GM19328 (cell line): ENCODE measurements at regions not wholly inside any gene's neighbourhood (a gene's known extent, or its start where the extent isn't known, plus 50 kb on each side); places are given as distances from the start of the nearest gene placed in this dataset.

Experiments used
- ATAC-seq: cut with Tn5 transposase; IDR thresholded peaks from one replicate; pipeline ENCODE4 v1.9.1; 2021; ENCODE audit warnings: mild to moderate bottlenecking, moderate library complexity; ENCODE audit not compliant: unreplicated experiment

DNA sequence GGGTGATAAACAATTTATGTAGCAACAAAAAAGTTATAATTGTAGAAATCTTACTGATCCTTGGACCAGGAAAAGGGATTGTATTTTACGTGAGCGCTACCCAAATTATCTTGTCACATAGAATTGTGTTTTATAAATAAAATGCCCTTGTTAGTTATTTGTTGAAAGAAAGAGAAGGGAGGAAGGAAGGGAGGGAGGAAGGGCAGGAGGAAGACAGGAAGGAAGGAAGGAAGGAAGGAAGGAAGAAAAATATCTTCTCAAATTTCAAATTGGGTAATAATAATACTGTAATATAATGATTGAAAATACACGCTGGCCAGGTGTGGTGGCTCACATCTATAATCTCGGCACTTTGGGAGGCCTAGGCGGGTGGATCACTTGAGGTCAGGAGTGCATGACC lies 206.2 kb upstream of the TLL1 start:
- no peak for ATAC-seq

DNA sequence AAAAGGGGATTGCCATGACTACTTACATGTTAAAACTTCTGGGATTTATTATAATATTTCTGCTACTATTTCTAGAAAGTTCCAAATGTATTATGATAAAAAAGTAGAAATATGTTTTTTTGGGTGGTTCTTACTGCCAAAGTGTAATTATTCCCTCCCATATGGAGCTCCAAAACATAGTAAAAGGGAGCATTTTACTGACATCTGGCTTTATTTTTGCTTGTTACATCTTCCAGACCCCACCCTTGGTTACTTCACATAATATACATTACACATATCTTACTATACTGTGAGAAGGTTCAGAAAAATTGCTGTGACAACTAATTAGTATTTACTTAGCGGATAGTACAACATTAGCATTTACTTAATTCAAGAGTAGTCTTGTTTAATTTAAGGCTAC lies 205.1 kb upstream of the TLL1 start:
- ATAC-seq, result no peak

DNA sequence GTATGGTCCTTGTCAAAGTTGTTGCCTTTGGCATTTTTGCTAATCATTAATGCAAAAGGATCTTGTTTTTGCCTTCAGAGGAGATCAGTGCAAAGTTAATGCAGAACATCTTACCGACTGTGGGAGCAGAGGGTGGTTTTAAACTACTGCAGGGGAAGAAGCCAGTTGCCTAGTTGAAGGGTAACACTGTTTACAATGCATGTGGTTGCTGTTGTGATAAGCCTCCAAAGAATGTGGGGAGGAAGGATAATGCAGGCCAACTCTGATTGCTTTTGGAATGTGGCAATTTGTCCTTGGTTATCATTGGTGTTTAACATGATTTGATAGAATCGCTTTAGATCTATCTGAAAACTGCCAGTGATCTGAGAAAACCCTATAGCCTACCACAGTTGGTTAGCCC lies 204.3 kb upstream of the TLL1 start:
- no peak for ATAC-seq

DNA sequence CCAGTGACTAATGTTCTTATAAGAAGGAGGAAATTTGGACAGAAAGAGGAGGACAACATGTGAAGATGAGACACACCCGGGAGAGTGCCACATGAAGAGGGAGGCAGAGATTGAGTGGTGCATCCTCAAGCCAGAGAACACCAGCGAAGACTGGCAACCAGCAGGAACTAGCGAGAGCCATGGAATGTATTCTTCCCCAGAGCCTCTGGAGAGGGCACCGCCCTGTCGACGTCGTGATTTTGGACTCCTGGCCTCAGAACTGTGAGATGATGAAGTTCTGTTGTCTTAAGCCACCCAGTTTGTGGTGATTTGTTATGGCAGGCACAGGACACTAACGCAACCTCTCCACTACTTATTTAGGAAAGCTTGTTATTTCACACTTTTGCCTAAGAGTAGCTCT lies 196.0 kb upstream of the TLL1 start:
- ATAC-seq, result no peak

DNA sequence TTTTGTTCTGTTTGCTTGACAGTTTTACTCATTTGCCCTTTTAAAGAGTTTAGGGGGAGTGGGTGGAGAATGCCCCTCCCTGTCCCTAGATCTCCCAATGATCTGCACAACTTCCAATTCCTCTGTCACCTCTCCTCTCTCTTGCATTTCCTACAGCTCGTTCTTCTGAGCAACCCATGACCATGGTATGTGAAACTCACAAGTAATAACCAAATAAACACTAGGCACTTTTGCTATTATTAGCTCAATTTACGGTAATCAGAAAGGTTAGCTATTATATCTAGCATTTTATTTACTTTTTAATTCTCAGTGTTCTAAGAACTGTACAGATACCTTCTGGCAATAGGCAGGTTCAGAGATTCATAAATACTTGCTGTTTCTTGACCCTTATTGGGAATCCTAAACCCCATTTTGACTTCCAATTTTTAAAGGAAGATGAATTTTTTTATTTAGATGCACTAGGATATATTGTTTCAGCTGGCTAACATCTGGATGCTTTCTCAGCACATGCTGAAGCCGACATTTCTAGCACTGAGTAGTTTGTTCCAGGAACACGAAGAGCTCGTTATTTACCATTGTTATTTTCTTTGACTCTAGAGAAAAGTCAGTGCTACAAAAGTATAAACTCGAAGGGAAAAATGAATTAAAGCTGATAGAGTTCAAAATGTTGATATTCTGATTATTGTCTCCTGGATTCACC lies 194.7 kb upstream of the TLL1 start:
- ATAC-seq, result no peak

DNA sequence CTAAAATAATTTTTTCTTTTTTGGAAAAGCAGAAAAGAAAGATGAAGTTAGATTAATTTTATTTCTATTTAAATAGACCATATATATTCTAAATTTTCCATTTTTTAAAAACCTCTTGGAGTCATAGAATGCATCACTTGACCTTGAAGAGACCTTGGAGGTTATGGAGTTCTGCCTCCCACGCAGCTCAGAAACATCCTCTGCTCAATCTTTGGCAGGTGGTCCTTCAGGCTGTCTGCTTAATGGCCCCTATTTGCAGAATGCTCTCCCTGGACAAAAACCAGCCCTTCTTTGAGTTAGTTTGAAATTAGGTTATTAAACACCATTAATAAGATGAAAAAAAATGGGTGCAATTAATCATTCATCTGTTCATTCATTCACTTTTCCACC lies 194.1 kb upstream of the TLL1 start:
- no peak for ATAC-seq

DNA sequence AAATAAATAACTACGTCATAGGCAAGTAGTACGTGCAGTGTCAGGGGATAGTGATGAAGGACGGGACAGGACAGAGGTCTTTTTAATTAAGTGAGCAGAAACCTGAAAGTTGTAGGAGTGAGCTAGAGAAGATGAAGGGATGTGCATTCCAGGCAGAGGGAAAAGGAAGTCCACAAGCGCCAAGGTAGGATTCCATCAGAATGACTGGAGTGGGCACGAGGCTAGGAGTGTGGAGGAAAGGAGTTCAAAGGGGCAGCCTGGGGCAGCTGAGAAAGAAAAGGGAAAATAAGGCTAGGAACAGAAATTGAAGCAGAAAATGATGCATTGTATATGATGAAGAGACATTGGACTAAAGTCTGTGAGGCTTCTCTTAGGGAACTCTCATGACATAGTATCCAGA lies 192.2 kb upstream of the TLL1 start:
- no peak for ATAC-seq

DNA sequence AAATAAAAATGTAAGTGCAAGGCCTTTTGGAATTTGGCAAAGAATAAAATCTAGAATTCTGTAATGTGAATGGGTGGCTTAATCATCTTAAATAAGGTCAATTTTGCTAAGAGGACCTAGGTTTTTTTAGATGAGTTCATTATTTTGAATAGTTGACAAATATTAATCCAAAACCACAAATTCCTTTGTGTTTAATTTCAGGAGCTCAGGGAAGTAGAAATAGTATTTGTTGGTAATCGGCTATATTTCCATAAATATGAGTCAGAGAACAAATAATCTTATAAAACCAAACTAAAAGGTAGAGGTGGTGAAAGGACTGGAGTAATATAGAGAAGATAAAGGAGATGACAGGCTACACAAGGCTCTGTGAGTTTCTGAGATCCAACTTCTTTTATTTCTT lies 190.4 kb upstream of the TLL1 start:
- ATAC-seq, result no peak

DNA sequence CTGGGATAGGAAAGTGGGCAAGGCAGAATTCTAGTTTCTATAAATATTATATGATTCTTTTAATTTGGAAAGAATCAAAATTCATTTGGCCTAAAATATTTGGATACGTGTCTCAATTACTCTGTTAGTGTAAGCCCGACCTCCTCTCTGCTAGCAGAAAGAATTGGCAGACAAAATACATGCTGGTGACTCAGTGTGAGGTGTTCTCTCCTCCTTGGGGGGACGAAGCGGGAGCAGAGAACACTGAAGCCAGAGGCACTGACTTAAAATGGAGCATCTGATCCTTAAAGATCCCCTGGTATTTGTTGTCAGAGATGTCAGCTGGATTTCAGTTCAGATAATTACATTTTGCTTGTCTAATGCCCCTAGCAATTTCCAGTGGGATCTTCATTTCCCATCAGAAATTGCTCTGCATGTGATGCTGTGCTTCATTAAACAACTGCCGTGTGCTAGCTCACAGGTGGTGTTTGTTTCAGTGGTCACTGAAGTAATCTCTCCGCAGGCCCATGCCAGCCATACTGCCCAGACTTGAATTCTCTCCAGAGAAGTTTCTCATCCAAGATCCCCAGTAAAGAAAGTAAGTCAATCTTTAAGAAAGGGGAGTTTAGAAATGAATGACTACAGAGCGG lies 188.7 kb upstream of the TLL1 start:
- no peak for ATAC-seq

DNA sequence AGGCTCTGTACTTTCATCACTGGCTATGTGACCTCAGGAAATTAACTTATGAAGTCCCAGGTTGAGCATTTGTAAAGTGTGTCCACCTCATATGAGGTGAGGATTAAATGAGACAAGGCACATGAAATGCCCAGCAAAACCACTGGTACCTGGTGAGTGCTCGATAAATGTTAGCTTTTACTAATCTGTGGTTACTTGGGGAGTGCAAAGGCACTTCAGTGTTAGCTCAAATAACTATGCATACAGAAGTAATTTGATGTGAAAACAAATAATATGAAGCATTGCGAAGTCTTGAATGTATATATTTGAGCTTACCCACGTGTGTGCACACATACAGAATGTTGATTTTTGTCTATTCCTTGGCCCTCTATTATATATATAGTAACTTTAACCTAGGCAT lies 186.3 kb upstream of the TLL1 start:
- ATAC-seq, result no peak

DNA sequence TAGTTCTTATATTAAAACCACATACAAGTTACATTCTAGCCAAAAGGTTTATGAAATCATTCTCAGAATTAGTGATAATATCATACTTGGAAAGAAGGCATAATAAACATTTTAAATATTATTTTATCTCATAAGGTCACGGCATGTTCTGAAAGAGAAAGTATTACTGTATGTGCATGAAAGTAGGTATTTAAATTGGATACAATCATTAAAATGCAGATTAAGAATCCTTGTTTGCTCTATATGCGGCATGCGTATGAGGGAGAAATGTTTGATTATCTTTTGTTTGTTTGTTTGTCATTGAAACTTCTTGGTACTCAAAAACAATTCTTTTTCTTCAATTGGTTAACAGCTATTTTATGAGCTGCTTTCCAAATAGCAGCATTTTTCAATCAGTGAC lies 183.9 kb upstream of the TLL1 start:
- no peak for ATAC-seq

DNA sequence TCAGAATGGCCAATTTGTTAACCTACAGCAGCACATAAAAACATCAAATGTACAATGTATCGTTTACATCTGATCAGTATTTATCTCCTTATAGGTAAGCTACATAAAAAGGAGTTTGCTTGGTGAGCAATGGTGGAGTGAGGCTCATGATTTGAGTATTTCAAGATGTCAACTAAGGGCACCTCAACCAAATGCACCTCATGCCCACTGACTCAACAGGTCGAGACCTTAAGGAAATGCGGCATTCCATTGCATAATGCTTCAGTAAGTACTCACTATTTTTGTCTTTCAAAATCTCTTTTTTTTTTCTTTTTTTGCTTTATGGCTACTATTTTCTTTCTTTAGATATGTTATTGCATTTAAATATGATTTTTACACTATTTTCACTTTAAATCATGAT lies 181.0 kb upstream of the TLL1 start:
- no peak for ATAC-seq

DNA sequence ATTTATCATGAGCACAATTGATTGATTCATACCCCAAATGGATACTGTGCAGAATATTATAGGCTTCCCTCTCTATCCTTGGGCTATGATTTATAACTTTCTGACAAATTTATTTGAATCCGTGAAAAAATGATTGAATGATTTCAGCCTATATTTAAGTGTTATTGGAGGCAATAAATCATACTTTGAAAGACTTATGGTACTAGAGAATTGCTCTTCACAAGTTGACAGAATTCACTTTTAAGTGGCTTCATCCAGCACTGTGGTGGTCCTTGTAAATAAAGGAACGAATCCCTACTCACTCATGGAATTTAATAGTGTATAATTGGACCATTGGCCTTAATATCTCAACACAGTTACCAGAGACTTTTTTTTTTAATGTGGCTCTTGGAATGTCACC lies 174.8 kb upstream of the TLL1 start:
- ATAC-seq, result no peak

DNA sequence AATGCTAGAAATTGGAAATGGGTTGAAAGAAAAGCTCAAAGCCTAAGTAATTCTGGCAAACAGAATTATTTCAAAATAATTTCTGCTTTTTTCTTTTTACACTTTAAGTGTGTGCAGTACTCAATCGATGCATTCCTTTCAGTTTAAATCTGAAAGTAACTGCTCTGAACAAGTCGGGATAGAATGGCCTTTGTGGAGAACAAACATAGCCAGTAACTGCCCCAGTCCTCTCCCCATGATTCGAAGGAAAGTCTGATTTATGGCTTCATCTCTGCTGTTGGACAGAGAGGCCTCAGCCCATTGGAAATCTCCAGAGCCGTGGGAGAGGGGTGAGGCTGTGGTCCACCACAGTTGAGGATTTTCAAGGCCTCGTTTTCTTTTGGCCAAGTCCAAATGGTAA lies 174.0 kb upstream of the TLL1 start:
- no peak for ATAC-seq

DNA sequence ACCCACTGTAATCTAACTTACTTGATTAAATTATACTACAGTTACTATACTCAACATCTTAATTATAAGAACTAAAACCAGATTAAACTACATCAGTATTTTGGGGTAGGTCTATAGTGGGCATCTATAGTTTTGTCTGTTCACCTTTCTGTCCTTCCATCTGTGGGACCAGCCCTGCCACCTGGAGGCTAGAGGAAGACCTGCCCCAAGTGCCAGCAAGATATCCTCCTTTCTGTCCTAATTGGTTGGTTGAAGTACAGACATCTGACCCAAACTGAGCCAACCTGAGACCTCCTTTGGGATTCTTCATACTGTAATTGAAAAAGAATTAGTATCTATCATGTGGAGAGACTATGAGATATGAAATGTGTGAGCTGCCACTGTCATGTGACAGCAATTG lies 172.2 kb upstream of the TLL1 start:
- no peak for ATAC-seq

DNA sequence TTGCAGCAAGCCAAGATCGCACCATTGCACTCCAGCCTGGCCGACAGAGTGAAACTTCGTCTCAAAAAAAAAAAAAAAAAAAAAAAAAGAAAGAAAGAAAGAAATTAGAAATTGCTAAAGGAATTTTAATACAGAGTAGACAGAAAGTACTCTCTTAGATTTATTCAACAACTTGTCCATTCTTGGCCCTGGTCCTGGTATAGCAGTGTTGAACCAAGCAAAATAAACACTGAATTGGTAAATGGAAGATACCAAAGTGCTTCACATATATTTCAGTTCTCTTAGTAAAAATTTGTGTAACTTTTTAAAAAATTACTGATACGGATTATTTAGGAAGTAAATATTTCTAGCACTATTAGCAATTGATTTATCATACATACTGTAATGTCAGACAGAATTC lies 165.9 kb upstream of the TLL1 start:
- no peak for ATAC-seq

DNA sequence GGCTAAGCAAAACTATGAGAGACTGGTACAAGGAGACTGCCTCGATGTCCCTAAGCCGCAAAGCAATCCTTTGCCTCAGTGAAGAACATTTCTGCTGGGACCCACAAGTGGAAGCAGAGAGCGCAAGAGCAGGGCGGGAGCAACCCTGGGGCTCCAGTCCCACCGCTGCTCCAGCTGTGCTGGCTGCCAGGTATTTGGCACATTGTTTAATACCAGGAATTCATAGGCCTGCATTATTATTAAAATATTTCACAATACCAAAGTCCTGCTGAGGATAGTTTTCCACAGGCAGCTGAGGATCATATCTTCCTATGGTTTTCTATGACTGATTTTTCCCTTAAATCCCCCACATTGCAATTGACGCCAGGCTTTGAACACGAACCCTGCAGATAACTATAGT lies 163.5 kb upstream of the TLL1 start:
- ATAC-seq, result no peak

DNA sequence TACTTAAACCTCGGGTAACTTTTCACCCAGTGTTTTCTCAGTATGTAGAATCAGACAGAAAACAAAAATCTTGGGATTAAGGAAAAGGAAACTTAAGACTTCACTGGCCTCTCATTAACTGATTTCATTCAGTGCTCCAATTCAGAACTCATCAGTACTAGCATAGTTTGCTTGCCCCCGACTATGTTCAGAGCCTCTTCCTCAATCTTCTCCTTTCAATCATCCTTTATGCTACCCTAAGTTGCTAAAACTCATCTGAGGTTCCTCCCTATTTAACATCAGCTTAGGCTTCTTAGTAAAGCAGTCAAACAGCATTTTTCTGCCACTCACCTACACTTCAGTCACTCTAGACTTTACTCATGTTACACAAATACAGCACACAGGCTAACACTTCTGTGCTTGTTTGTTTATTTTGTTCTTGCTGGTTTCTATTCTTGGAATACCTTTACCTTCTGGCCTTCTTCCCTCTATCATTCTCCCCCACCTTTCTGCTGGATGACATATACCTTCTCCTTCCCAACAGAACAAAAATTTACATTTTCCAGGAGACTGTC lies 163.0 kb upstream of the TLL1 start:
- no peak for ATAC-seq

DNA sequence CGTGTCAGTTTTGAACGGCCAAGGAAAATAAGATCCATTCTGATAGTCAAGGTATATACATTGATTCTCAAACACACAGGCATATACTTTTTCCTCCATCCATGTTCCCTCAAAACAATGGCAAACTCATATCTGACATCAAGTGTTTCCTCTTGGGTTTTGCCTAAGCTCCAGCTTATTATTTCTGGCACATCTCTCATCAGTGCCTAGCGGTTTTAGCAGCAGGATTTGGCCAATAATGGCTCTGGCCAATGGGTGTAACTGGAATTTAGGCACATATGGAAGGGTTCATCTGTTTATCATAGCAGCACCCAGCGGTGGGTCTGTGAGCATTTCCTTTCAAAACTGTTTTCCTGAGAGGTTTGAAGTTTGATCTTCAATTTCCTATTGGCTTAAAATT lies 161.6 kb upstream of the TLL1 start:
- ATAC-seq, result no peak

DNA sequence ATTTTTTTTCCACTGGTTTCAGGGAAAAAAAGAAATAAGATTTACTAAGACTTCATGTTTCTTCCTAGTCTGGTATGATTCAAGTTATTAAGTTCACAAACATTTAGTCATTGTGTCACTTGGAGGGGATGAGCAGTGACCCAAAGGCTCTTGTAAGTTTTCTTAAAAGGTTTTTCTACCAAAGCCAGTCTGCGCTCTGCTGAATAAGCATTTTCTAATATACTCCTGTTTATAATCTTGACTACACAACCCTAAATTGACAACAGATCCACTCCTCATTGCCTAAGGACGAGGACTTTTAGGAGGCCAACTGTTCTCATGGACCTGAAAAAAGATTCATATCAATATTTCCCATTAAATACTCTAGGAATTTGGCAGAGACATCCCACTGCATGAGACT lies 161.1 kb upstream of the TLL1 start:
- ATAC-seq, result no peak

DNA sequence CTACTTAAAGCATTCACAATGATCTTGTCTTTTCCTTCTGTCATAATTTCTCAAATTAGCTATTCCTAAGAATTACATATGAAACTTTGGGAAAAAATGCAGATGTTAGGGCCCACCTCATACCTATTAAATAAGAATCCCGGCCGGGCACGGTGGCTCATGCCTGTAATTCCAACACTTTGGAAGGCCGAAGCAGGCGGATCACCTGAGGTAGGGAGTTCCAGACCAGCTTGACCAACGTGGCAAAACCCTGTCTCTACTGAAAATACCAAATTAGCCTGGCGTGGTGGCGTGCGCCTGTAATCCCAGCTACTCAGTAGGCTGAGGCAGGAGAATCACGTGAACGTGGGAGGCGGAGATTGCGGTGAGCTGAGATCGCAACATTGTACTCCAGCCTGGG lies 158.4 kb upstream of the TLL1 start:
- ATAC-seq, result no peak

DNA sequence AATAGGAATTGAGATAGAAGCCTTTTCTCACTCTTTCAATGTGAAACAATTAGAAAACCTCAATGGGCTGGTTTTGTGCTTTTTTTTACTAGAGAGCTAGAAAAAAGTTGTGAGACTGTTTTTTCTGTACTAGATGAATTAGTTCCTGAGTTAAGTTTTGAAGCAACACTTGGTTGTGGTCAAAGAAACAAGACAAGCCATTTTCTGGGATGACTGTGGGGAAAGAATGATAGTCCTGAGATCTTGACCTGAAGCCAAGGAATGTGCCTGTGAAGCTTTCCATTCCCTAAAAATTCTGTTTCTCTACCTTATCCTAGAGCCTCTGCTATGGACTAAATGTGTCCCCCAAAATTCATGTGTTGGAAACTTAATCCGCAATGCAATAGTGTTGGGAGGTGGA lies 157.8 kb upstream of the TLL1 start:
- ATAC-seq, result no peak

DNA sequence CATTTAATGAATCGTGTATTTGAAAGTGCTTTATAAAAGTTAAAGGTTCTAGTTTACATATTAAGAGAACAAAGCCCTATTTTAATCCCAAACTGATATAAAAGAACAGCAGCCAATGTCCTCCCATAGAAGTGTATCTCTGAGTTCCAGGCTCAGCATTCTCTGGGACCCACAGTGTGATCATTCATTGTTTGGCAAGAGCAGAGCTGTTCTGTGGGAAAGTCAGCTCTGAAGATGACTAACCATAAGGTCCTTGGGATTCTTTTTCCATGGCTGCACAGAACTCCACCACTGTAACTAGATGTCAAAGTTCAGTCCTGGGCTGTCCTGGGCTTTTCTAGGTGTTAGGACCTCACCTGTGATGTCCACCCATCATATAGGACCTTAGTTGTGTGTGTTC lies 157.0 kb upstream of the TLL1 start:
- no peak for ATAC-seq
